A172 (cell line): ENCODE measurements at regions not wholly inside any gene's neighbourhood (a gene's known extent, or its start where the extent isn't known, plus 50 kb on each side); places are given as distances from the start of the nearest gene placed in this dataset.

Source experiments
- DNase-seq: peaks from one replicate; pipeline ENCODE4 v3.0.0-alpha.2; 2015; ENCODE audit warnings: low spot score

DNA sequence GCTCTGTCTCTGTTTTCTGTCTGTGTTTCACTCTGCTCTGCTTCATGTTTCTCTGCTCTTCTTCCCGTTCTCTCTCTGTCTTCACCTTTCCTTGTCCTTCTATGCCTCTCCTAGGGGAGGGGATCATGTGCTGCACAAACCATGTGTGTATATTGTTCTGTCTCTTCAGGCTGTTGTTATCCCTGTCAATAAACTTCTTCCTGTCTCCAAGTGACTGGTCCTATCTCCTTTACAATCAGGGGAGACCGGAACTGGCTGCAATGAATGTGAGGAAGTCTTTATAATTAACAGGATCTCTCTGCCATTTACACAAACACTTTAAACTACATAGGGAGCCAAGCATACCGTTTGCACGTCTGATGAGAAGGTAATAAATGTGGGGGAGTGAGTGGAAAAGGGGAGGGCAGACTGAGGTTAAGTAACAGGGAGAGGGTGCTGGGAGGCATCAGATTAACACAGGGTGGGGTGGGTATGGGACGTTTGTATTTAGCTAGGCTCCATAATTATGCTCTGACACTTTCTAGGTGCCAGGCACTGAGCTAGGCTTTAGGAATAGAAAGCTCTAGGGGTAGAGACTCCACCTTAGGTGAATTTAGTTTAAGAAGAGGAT, 626.1 kb downstream of the DHX35 start:
- DNase-seq: no peak

DNA sequence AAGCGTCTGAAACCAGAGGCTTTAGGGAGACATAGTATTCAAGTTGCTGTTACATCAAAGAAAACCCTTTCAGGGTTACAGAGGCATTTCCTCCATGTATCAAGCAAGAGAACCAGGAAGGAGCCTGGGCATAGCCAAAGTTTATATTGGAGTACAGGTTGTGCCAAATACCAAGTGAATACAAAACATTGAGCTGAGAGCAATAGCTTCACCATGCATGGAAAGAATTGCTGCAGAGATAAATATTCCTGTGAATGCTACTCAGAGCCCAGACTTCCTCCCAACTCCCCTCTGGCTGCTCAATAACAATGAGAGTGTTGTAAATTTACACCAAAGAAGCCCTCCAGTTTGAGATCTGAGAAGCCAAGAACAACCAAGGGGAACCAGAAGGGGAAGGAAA, 618.9 kb downstream of the DHX35 start:
- DNase-seq: no peak

DNA sequence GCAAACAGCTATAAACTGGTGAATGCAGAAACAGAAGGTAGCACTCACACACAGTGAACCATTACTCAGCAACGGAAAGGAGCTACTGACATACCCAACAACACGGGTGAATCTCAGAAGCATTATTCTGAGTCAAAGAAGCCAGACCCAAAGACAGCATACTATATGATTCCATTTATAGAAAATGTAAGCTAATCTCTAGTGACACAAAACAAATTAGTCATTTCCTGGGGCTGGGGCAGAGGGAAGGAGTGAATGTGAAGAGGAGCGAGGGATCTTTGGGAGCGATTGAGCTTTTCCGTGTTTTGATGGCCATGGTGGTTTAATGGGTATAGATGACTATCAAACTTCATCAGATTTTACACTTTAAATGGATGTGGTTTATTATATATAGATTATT, 614.6 kb downstream of the DHX35 start:
- peak; percentile 5 for DNase-seq

DNA sequence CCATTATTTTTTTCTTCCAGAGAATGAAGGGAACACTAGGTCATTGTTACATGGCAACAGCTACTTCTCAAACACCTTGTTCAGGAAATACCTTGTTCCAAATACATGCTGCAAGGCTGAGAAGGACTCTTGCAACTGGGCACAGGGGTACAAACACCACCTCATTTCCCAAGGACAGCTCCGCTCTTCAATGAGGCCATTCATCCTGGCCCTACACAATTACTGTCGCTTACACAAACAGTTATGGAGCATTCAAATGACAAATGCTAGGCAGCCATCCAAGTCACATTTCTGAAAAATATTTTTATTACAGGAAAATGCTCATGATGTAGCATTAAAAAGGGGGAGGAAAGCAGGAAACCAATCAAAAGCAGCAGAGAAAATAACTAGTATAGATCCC, 611.9 kb downstream of the DHX35 start:
- no peak for DNase-seq

DNA sequence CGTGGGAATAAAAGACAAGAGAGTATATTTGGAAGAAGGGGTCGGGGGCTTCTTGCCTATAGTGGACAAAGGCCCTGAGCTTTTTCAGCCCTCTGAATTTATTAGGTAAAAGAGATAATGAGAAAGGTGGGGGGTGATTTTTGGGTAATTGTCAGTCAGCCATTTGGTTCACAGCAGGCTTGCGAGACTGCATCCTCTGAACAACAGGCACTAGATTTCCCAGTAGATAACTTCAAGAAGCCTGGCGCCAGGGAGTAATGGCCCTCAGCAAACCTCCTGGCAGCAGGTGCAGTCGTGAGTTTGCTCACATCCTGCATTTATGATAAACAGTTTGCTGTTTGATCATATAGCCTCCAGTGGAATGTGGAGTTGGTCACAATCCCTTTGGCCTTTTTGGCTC, 609.0 kb downstream of the DHX35 start:
- DNase-seq: no peak

DNA sequence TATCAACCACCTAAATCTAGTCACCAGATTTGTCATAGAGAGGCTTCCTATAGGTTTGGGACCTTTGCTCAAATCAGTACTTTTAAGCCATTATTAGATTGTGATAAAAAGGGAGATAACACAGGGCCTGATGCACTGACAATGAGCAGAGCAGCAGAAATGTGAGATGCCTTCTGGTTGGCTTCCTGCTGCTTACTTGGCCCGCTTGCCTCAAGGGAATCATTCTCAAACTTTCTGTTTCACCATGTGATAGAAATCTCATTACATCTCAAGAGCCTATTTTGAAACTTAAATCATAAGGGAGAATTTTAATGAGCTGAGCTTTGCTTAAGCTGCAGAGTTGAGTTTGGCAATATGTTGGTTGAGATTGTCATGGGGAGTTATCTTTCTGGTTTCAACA, 606.0 kb downstream of the DHX35 start:
- no peak for DNase-seq

DNA sequence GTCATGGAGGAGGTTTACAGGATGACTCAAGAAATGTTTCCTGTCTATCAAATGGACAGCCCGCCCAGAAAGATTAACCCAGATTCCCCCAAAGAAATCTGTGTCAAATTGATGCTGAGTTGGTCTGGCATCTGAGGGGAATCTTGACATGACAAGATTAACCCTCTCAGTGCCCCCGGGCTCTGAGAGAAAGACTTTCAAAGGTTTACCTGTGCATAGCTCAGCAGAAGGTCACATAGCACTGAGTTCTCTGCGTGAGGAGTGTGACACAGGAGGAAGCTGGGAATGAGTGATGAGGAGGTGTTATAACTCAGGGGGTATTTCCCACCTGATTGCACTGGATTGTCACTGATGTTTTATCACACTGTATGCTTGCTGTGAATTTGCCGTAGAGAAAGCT, 601.2 kb downstream of the DHX35 start:
- no peak for DNase-seq

DNA sequence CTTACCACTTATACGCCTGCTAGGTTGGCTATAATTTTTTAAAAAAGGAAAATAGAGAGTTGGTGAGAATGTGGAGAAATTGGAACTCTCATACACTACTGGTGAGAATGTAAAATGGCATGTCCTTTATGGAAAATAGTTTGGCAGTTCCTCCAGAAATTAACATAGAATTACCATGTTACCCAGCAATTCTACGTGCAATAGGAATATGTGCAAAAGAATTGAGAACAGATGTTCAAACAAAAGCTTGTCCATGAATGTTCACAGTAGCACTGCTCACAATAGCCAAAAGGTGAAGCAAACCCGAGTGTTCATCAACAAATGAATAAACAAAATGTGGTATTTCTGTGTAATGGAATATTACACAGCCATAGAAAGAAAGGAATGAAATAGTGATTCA, 592.2 kb downstream of the DHX35 start:
- no peak for DNase-seq

DNA sequence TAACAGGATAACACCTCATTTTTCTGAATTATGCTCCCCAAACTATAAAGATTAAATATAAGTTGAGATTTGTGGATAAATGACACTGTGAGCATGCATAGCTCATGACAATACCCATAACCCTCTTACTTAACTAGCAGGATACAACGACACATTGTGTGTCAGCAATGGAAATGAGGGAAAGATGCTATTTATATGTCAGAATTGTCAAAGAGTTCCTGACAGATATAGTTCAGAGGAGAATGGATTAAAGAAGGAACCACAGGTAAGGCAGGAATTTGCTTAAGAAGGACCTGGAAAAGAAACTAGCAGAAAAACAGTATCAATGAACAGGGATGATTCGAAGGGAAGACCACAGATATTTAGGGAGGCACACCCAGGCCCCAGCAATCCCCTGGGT, 591.0 kb downstream of the DHX35 start:
- no peak for DNase-seq

DNA sequence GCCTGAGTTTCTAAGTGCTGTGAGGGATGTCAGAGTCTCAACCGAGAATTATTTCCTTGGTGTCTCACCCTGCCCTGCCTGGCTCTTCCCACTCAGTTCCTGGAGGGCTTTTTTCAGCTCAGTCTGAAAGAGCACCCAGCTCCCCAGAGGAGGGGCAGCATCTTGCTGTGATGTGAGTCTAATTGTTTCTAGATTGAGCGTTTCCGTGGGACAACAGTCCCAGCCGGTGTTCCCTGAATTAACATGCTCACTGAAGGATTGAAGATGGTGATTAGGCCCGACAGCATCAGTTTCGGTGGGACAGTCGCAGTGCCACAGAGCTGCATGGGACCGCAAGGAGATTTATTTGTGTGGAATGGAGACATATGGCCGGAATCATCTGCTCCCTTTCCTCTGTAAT, 587.6 kb downstream of the DHX35 start:
- no peak for DNase-seq

DNA sequence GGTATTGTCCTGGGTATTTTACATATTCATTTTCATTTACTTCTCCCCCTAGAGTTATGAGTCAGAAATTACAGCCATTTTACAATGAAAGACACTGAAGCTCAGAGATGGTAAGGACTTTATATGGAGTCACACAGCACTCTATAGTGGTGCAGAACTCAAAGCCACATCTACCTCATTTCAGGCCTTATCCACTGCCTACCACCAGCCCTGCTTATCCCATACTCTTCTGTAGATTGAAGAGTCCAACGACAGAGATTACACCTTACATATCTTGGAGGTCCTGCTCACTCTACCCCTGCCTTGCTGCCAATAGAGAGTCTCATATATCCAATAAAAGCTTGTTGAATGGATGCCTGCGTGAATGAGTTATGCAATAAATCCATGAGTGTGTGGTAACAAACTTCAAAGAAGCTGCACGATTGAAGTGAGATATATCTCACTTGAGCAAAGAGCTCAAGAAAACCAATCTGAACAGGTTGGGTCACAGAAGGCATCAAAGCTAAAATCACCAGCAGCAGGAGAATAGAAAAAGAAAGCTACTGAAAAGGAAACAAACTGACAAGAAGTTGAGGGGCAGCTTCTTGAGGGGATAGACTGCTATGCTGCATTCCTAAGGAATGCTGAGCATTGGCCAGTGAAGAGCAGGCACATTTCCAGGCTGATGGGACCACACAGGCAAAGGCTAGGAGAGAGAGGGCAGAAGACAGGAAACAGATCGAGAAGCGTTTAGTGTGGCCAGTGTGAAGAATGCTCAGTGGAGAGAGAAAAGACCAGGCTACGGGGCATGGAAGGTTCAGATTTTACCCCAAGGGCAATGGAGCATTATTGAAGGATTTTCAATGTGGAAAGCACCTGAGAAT, 585.6 kb downstream of the DHX35 start:
- no peak for DNase-seq

DNA sequence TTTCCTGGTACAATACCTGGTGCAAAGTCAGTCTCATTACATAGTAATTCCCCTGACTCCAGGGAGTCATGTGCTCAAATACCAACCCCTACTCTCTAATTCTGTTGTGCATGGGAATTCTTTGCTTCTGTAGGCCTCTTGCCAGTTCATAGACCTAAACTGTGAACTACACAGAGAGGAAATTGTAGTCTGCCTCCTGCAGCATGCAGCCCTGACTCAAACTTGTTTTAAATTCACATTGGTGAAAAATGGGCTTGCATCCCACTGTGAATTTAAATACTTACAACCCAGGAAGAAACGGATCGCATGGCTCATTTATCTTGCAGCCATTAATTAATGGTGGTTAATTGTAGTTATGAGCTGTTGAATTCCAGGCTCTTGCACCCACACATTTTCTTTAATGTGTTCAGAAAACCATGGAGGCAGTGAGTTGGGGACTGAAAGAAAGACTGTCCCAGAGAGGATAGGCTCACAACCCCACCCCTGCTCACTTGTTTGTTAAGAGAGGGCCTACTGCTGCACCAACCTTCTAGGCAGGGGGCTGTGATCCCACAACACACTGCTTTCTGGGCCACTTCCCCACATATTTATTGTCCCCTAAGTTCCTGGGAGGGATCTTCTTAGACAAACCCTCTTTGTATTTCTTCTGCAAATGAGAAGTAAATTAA, 579.1 kb downstream of the DHX35 start:
- DNase-seq: no peak

DNA sequence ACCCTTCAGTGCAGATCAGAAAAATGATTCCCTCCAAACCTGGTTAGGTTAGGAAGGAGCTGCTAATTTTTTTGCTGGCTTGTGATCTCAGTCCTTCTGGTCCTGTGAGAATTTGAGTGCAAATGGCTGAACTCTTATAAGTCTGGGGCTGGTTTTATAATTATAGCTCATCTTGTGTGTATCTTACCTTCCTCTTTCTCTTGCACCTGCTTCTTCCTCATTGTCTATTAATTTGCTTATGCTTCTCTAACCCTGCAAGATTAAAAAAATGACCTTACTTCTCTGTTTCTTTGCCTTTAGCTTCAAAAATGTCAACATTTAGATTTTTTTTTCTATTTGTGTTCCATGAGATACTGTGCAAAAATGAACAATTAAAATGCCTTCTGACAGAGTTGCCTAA, 576.2 kb downstream of the DHX35 start:
- DNase-seq: no peak

DNA sequence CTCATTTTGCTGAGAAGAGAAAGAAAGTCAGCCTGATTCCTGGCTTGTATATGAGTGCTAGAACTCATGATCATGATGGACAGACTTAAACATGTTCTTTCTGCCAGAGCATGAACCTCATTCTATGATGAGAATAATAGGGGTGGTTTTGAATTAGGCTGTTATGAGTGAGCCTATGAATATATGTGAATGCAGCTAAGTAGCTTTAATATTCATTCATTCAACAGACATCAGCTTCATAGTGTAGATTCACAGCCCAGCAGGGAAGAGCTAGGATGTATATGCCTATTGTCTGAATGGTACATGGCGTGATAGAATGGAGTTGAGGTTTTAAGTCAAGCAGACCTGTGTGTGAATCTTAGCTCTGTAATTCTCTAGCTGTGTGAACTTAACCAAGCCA, 573.2 kb downstream of the DHX35 start:
- no peak for DNase-seq

DNA sequence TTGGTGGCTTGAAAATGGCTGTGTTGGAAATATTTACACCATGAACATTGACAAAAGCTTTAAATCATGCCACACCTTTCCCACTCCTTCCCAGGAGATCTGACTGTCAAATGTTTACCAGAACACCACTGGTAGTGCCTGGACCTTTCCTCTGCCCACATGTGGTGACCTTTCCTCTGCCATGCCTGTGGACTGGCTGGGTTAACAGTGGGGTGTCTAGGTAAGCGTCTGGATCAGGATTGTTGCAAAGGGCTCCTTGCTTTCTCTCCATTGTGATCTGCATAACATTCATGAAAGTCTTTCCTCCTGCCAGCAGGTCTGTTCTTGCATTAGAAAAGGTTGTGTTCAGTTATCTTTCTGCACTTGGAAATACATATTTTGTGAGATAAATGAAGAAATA, 572.7 kb downstream of the DHX35 start:
- no peak for DNase-seq

DNA sequence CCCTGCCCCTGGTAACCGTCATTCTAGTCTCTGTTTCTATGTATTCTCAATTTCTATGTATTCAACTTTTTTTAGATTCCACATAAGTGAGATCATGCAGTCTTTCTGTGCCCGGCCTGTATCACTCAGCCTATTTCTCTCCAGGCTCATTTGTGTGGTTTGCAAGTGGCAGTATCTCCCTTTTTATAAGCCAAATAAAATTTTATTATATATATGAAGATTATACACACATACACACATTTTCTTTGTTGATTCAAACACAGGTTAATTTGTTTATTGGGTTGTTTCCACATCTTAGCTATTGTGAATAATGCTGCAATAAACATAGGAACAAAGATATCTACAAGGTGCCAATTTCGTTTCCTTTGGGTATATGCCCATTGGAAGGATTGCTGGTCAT, 571.7 kb downstream of the DHX35 start:
- no peak for DNase-seq

DNA sequence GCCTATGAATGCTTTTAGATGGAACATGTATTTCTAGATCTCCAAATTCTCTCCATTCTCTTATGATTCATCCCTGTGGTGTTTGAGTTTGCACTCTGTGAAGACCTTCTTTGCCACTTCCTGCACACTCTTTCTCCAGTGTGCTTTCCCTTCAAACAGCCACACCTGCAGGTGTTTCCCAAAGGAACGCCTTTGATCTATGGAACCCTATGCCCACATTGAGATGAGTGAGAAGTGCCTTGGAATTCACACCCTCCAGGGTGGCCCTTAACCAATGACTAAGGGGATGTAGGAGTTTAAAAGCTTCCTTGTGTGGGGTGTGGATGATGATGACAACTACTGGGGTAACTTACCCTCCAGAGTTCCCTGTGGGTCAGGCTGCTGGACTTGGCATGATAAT, 570.1 kb downstream of the DHX35 start:
- no peak for DNase-seq

DNA sequence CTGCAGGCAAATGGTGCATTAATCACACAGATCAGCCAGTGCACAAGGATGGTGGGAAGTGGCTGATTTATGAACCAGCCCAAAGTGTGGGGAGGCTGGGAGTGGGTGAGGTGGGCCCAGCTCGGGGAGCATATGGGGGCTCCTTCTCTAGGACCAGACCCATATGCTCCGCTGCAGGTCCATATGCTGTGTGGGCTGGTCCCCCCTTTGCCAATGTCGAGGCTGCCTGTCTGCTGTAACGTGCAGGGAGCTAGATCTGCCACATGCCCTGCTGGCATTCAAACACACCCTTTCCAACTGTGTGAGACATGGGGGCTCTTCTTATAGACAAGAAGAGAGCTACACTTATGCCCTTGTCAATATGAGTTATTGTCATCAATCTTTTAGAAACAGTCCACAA, 566.3 kb downstream of the DHX35 start:
- no peak for DNase-seq

DNA sequence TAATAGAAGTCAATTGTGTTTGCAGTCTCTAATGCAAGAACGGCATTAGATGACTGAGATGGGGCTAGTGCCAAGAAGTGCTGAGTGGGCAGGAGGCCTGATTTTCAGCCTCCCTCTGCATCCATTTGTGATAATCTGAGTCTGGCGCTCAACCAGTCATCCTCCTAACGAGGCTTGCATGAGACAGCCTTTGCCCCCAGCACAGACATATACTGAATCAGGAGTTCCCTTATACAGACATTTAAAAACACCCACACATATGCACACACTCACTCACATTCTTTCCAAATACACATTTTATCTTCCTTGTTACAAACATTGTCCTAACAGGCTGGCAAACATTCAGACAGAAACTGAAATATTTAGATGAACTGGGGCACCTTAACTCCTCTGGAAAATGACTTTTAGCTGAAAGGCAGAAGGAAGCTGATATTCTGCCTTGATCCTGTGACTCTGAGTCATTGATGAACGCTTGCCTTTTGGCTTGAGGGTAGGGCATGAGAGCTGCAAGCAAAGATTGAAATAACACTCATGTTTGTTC, 562.3 kb downstream of the DHX35 start:
- DNase-seq: no peak

DNA sequence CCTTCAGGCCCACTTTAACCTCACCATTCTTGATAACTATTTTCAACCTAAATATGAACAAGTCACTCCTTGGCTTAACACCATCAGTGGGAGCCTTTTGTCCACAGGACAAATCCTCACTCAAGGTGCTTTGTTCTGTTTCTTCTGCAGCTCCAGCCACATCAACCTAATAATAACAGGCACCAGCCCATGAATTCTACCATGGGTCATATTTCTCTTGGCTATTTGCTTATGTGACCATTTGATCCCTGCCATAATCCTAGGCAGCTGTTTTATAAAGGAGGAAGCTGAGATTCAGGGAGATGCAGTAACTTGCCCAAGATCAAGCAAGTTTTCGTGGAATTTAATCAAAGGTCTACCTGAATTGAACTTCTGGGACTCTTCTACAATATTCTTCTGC, 561.3 kb downstream of the DHX35 start:
- DNase-seq: no peak

DNA sequence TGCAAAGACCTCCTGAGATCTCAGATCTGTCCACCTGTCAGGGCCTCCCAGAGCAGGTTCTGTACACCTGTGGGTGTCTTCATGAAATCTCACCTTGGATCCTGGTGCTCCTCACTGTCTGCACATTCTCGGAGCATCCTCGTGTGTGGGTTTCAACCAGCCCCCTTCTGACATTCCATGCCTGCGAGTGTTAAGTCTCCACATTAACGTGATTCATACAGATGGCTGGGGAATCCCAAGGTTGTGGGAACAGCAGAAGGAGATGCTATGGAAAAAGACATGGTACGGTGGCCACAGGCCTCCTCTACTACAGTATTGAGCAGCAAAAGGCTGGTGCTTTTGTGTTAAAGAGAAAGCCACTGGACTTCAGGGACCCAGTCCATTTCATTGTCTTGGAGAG, 556.5 kb downstream of the DHX35 start:
- no peak for DNase-seq

DNA sequence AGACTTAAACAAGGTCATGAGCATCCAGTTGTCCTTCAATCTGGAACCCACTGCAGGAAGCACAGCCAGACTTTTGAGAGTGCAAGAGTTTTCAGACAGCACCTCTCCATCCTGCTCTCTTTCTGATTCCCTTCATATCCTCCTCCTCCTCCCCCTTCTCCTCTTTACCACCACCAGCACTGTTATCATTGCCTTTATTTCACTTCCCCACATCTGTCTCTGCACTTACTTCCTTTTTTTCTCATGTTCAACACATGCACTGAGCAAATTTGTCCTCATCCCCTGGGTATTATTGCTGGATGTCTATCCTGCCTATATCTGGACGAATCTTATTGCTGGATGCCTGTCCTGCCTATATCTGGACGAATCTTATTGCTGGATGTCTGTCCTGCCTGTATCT, 554.8 kb downstream of the DHX35 start:
- no peak for DNase-seq

DNA sequence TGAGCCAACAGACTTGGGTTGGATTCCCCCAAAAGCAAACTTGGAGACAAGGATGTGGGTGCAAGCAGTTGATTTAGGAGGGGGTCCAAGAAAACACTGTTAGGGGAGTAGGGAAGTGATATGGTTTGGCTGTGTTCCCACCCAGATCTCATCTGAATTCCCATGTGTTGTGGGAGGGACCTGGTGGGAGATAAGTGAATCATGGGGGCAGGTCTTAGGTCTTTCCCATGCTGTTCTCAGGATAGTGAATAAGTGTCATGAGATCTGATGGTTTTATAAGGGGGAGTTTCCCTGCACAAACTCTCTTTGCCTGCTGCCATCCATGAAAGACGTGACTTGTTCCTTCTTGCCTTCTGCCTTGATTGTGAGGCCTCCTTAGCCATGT, 542.6 kb downstream of the DHX35 start:
- no peak for DNase-seq
